Panc1 (cell line): ENCODE measurements at regions not wholly inside any gene's neighbourhood (a gene's known extent, or its start where the extent isn't known, plus 50 kb on each side); places are given as distances from the start of the nearest gene placed in this dataset.

Experiments used
- ATAC-seq: fragments of 200-7000 bp; cut with Tn5 transposase; 2 replicates; pipeline ENCODE4 v1.9.1; 2020; ENCODE audit warnings: mild to moderate bottlenecking, moderate library complexity
- BruUV-seq: library from RNA; stranded (reverse); fragments of 400-500 nt; replicated peaks from 2 replicates; lab custom pipeline; 2021; lab: Mats Ljungman, UMichigan
- CTCF ChIA-PET: fragments of 300-600 bp; sonication (Branson Sonifier 250); formaldehyde crosslinking; loops from one replicate; lab custom pipeline; 2022; ENCODE audit warnings: antibody characterized with exemption; lab: Charles Lee
- POLR2A ChIA-PET: fragments of 300-600 bp; sonication (Branson Sonifier 250); formaldehyde crosslinking; loops from one replicate; lab custom pipeline; 2022; ENCODE audit warnings: antibody characterized with exemption; lab: Charles Lee
- DNase-seq: peaks from one replicate; pipeline ENCODE4 v3.0.0-alpha.2; 2010; ENCODE audit warnings: low read depth, low spot score
- H3K27ac ChIP-seq: 2 replicates; pipeline ENCODE4 v1.5.1; 2011; ENCODE audit warnings: mild to moderate bottlenecking, low read length, inconsistent platforms
- H3K27me3 ChIP-seq: fragments of 200-500 bp; sonication (Bioruptor generic); 2 replicates; pipeline ENCODE4 v1.6.0; 2014; ENCODE audit warnings: low read length, inconsistent platforms; ENCODE audit not compliant: control insufficient read depth, insufficient read depth
- H3K36me3 ChIP-seq: fragments of 200-500 bp; sonication (Bioruptor generic); 2 replicates; pipeline ENCODE4 v1.5.1; 2014; ENCODE audit warnings: inconsistent platforms, mild to moderate bottlenecking, low read length, moderate library complexity; ENCODE audit not compliant: control insufficient read depth, insufficient read depth
- H3K4me1 ChIP-seq: 2 replicates; pipeline ENCODE4 v1.5.1; 2011; ENCODE audit warnings: inconsistent platforms, mild to moderate bottlenecking, low read length, moderate library complexity; ENCODE audit not compliant: control insufficient read depth, insufficient read depth
- H3K4me3 ChIP-seq, 2 experiments: 2 replicates each; pipeline ENCODE4 v1.5.1; 2011 to 2012; ENCODE audit warnings: low read depth in 2 of 2, low read length in 2 of 2, mild to moderate bottlenecking in 2 of 2, inconsistent platforms in 1 of 2, moderate library complexity in 1 of 2
- H3K9me3 ChIP-seq: fragments of 200-500 bp; sonication (Bioruptor generic); 2 replicates; pipeline ENCODE4 v1.5.1; 2014; ENCODE audit warnings: low read depth, mild to moderate bottlenecking, inconsistent platforms, low read length, moderate library complexity; ENCODE audit not compliant: control insufficient read depth, insufficient read depth
- CTCF ChIP-seq: fragments of 450-650 bp; IDR thresholded peaks from 2 replicates; pipeline ENCODE4 v1.5.1; 2017; ENCODE audit warnings: mild to moderate bottlenecking
- POLR2AphosphoS5 ChIP-seq: IDR thresholded peaks from 2 replicates; pipeline ENCODE4 v1.6.1; 2012; ENCODE audit warnings: mild to moderate bottlenecking, low read depth, low read length, moderate library complexity
- REST ChIP-seq, 2 experiments: IDR thresholded peaks; 2 replicates each; pipeline ENCODE4 v1.6.1; 2011 to 2012; ENCODE audit warnings: low read depth in 2 of 2, control low read depth in 1 of 2, low read length in 1 of 2, mild to moderate bottlenecking in 1 of 2, moderate library complexity in 1 of 2; ENCODE audit not compliant: insufficient read depth in 1 of 2
- SIN3A ChIP-seq: IDR thresholded peaks from 2 replicates; pipeline ENCODE4 v1.6.1; 2012; ENCODE audit warnings: low read depth, mild to moderate bottlenecking, low read length, moderate library complexity, borderline replicate concordance; ENCODE audit not compliant: insufficient read depth
- TCF7L2 ChIP-seq: IDR thresholded peaks from 2 replicates; pipeline ENCODE4 v1.6.1; 2011; ENCODE audit warnings: mild to moderate bottlenecking, low read depth, low read length, inconsistent platforms
- in situ Hi-C: cut with HindIII; loops from 2 replicates; pipeline ENCODE4 v1.10.0; 2016; ENCODE audit warnings: low sequenced_read_pairs, low pct_unique_long_range_greater_than_20kb
- intact Hi-C: fragments of 100-400 bp; cut with micrococcal nuclease; formaldehyde crosslinking; loops from one replicate; pipeline ENCODE4 v1.10.0; 2022; ENCODE audit not compliant: unreplicated experiment

GRCh38 chr13:65401315-65401714 lies 1828.8 kb downstream of the PCDH9 start:
- no TSS peak for BruUV-seq
- H3K9me3 ChIP-seq: no peaks in the 10 kb centered on the region
- TF ChIP-seq POLR2AphosphoS5 (no peak), REST (IDR thresholded peaks at IDR 0.05; ENCODE audit: insufficient read depth in 1 of 2, low read depth in 2 of 2, low read length in 1 of 2) (no peak), SIN3A (no peak), CTCF (no peak), TCF7L2 (no peak)
- H3K27me3 ChIP-seq: no peaks in the 10 kb centered on the region
- DNase-seq (no peak), ATAC-seq (no peak)
- peak overlapping the region; percentile 67; the same call in 1 of the 2 replicates for H3K27ac ChIP-seq
- ChIA-PET POLR2A (no interaction called here), CTCF (no interaction called here)
- in situ Hi-C loops: no loop called here
- H3K36me3 ChIP-seq: no peaks in the 10 kb centered on the region
- no peaks in the 10 kb centered on the region for H3K4me1 ChIP-seq
- no peak overlapping the region for H3K4me3 ChIP-seq
- intact Hi-C loops: no loop called here

GRCh38 chr13:65400702-65401101 lies 1829.4 kb downstream of the PCDH9 start:
- Histone ChIP-seq H3K36me3 (no peaks in the 10 kb centered on the region), H3K9me3 (no peaks in the 10 kb centered on the region), H3K4me1 (no peaks in the 10 kb centered on the region), H3K4me3 (no peak overlapping the region), H3K27ac (peak overlapping the region; percentile 81; the same call in 1 of the 2 replicates), H3K27me3 (no peaks in the 10 kb centered on the region)
- ChIA-PET POLR2A (no interaction called here), CTCF (no interaction called here)
- in situ Hi-C loops: no loop called here
- no TSS peak for BruUV-seq
- intact Hi-C loops: no loop called here
- peak; percentile 75 for ATAC-seq
- no peak for DNase-seq
- no peak for TF ChIP-seq REST (IDR thresholded peaks at IDR 0.05; ENCODE audit: insufficient read depth in 1 of 2, low read depth in 2 of 2, low read length in 1 of 2)
- TF ChIP-seq CTCF: no peak
- no peak for TF ChIP-seq POLR2AphosphoS5
- TF ChIP-seq TCF7L2: peak; percentile 85
- no peak for TF ChIP-seq SIN3A
